ENCODE measurements at regions not wholly inside any gene's neighbourhood (a gene's known extent, or its start where the extent isn't known, plus 50 kb on each side); places are given as distances from the start of the nearest gene placed in this dataset.

DNA sequence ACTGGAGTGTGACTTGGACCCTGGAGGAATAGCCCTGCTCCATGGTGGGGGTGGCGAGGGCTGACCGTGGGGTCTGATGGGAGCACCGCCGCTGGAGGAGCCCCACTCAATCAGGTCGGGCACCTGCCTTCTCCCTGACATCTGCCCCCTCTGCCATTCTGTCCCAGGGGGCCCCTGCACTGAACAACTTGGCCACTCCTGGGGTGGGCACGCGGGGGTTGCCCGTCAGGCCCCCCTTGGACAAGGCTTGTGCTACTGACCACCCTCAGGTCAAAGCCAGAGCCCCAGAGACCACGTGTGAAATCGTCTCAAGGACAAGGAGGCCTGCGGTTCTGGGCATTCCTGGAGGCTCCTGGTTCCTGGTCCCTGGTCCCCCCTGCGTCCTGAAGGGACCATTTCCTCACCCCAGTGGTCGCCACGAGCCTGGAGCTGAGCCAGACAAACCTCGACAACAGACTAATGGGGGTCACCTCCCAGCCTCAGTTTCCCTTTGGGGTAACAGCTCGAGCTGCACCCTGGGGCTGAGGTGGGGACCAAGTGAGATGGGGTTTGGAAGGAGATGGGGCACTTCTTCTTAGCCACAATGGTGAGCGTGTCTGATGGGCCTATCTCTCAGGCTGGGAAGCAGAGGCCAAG lies 73.4 kb upstream of the RNU6ATAC start:
- TF ChIP-seq, protein P1, sequence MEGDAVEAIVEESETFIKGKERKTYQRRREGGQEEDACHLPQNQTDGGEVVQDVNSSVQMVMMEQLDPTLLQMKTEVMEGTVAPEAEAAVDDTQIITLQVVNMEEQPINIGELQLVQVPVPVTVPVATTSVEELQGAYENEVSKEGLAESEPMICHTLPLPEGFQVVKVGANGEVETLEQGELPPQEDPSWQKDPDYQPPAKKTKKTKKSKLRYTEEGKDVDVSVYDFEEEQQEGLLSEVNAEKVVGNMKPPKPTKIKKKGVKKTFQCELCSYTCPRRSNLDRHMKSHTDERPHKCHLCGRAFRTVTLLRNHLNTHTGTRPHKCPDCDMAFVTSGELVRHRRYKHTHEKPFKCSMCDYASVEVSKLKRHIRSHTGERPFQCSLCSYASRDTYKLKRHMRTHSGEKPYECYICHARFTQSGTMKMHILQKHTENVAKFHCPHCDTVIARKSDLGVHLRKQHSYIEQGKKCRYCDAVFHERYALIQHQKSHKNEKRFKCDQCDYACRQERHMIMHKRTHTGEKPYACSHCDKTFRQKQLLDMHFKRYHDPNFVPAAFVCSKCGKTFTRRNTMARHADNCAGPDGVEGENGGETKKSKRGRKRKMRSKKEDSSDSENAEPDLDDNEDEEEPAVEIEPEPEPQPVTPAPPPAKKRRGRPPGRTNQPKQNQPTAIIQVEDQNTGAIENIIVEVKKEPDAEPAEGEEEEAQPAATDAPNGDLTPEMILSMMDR (optimal IDR thresholded peaks at IDR 0.05 in 1 of 3, IDR thresholded peaks at IDR 0.05 in 1 of 3, conservative IDR thresholded peaks at IDR 0.05 in 1 of 3; ENCODE audit: extremely low read depth in 1 of 3, insufficient read depth in 2 of 3, low read length in 3 of 3), result no peak
- TF ChIP-seq EZH2 (IDR thresholded peaks at IDR 0.05; ENCODE audit: low read length), result no peak

All from keratinocyte (primary cell).